Stimulated activated naive B cell treated with anti-CD40 and anti-IgM and Interleukin-4, amounts not matched to agents 10 μg/mL and 1 μg/mL and 100 μg/mL, for 72 hours (primary cell): ENCODE measurements at regions not wholly inside any gene's neighbourhood (a gene's known extent, or its start where the extent isn't known, plus 50 kb on each side); places are given as distances from the start of the nearest gene placed in this dataset.

Experiments used
- ATAC-seq, 2 donors: fragments of 150-1000 bp; cut with Tn5 transposase; replicated peaks; 2 replicates each; pipeline ENCODE4 v1.10.0; 2021; ENCODE audit warnings: moderate library complexity in 1 of 2
- DNase-seq: peaks from one replicate; pipeline ENCODE4 v3.0.0; 2021
- H3K27ac Mint-ChIP-seq: one replicate; pipeline ENCODE4 v1.8.0; 2022; ENCODE audit warnings: mild to moderate bottlenecking, mixed read lengths
- H3K27me3 Mint-ChIP-seq, 2 donors: one replicate each; pipeline ENCODE4 v1.8.0; 2022; ENCODE audit warnings: mixed read lengths in 2 of 2
- H3K36me3 Mint-ChIP-seq, 2 donors: one replicate each; pipeline ENCODE4 v1.8.0; 2022; ENCODE audit warnings: mixed read lengths in 2 of 2, mild to moderate bottlenecking in 1 of 2
- H3K4me1 Mint-ChIP-seq, 2 donors: one replicate each; pipeline ENCODE4 v1.8.0; 2022; ENCODE audit warnings: mixed read lengths in 2 of 2, mild to moderate bottlenecking in 1 of 2
- H3K4me3 Mint-ChIP-seq, 2 donors: one replicate each; pipeline ENCODE4 v1.8.0; 2022; ENCODE audit warnings: mild to moderate bottlenecking in 2 of 2, mixed read lengths in 2 of 2, moderate library complexity in 1 of 2
- H3K9me3 Mint-ChIP-seq, 2 donors: one replicate each; pipeline ENCODE4 v1.8.0; 2022; ENCODE audit warnings: mixed read lengths in 2 of 2, mild to moderate bottlenecking in 1 of 2

GRCh38 chr11:45444796-45445195 lies 158.7 kb upstream of the SYT13 start:
- Mint-ChIP-seq H3K9me3 (peaks cover 2 to 9% of the 10 kb centered on the region in 2 donors), H3K4me3 (no peak overlapping the region), H3K27ac (no peak overlapping the region), H3K36me3 (peaks cover 0 to 2% of the 10 kb centered on the region in 2 donors), H3K27me3 (peaks cover 13 to 22% of the 10 kb centered on the region in 2 donors), H3K4me1 (no peaks in the 10 kb centered on the region)
- ATAC-seq (peak in 1 of 2 donors; percentile 48), DNase-seq (no peak)

- H3K4me1 Mint-ChIP-seq = no peaks in the 10 kb centered on the region
- peaks cover 7 to 18% of the 10 kb centered on the region in 2 donors for H3K9me3 Mint-ChIP-seq
- no peak for DNase-seq
- H3K4me3 Mint-ChIP-seq = no peak overlapping the region
- H3K27ac Mint-ChIP-seq = no peak overlapping the region
- H3K36me3 Mint-ChIP-seq = peaks cover 0 to 5% of the 10 kb centered on the region in 2 donors
- ATAC-seq = no peak
- peaks cover 22 to 27% of the 10 kb centered on the region in 2 donors for H3K27me3 Mint-ChIP-seq
These were observed 154.0 kb upstream of the SYT13 start for GRCh38 chr11:45440111-45440510.

- no peak for ATAC-seq
- no peak overlapping the region for H3K4me3 Mint-ChIP-seq
- peaks cover 29 to 37% of the 10 kb centered on the region in 2 donors for H3K27me3 Mint-ChIP-seq
- no peaks in the 10 kb centered on the region for H3K4me1 Mint-ChIP-seq
- H3K27ac Mint-ChIP-seq = no peak overlapping the region
- DNase-seq = no peak
- H3K36me3 Mint-ChIP-seq = peaks cover 0 to 5% of the 10 kb centered on the region in 2 donors
- peaks cover 7 to 18% of the 10 kb centered on the region in 2 donors for H3K9me3 Mint-ChIP-seq
These were observed 150.8 kb upstream of the SYT13 start for GRCh38 chr11:45436966-45437365.

DNA sequence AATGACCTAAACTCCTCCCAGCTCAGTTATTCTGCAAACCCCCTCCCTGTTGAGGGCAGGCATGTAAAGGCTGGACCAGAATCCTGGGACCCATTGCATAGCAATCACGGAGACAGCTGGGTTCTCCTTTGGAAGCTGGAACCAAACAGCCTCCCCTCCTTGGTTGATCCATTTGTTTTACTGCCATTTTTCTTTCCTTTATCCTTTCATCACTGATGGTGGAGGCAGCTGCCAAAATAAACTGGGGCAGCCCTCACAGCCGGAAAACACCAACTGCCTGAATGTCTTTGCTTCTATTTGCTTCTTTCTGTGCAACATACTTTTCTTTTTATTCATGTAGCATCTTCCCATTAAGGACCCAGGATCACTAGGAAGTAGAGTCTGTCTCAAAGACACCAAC lies 150.0 kb upstream of the SYT13 start:
- Mint-ChIP-seq H3K9me3 (peaks cover 7 to 18% of the 10 kb centered on the region in 2 donors), H3K4me1 (no peaks in the 10 kb centered on the region), H3K4me3 (no peak overlapping the region), H3K27me3 (peaks cover 27 to 37% of the 10 kb centered on the region in 2 donors), H3K36me3 (peaks cover 0 to 5% of the 10 kb centered on the region in 2 donors), H3K27ac (no peak overlapping the region)
- no peak for DNase-seq
- no peak for ATAC-seq

DNA sequence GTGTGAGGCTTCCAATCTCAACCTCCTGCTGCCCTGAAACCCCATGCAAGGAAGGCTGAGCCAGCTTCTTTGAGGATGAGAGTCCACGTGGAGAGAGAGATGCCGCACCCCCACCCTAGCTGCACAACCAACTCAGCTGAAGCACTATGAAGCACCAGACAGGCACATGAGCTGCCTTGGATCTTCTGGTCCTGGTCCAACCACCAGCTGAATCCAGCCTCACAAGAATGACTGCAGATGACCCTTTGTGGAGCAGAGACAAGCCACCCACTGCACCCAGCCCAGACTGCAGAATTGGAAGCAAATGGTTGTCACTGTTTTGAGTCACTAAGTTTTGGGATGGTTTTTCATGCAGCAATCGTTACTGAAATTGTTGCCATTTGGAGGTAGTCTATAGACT lies 149.6 kb upstream of the SYT13 start:
- DNase-seq = no peak
- no peak overlapping the region for H3K27ac Mint-ChIP-seq
- H3K4me1 Mint-ChIP-seq = no peaks in the 10 kb centered on the region
- peaks cover 23 to 37% of the 10 kb centered on the region in 2 donors for H3K27me3 Mint-ChIP-seq
- H3K36me3 Mint-ChIP-seq = peaks cover 0 to 5% of the 10 kb centered on the region in 2 donors
- ATAC-seq = no peak
- no peak overlapping the region for H3K4me3 Mint-ChIP-seq
- H3K9me3 Mint-ChIP-seq = peaks cover 7 to 16% of the 10 kb centered on the region in 2 donors

DNA sequence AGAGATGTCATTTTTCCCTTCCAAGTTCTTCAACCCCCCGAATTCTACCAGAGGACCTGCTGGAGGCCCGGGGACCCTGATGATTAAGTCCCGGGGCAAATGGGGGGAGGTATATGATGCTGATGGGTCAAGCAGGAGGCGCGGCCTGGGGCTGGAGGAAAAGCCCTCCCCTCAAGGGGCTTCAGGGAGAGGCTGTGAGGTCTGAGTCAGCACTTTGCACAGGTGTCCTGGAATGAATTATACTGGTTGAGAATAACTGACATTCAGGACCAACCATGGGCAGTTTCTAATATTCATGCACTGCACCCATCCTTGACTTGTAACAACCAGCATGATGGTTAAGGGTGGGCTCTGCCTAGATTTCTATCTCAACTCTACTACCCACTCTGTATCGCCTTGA lies 146.8 kb upstream of the SYT13 start:
- Mint-ChIP-seq H3K27me3 (peaks cover 35 to 53% of the 10 kb centered on the region in 2 donors), H3K9me3 (peaks cover 1 to 4% of the 10 kb centered on the region in 2 donors), H3K36me3 (no peaks in the 10 kb centered on the region), H3K4me3 (no peak overlapping the region), H3K27ac (no peak overlapping the region), H3K4me1 (no peaks in the 10 kb centered on the region)
- no peak for DNase-seq
- ATAC-seq = no peak

DNA sequence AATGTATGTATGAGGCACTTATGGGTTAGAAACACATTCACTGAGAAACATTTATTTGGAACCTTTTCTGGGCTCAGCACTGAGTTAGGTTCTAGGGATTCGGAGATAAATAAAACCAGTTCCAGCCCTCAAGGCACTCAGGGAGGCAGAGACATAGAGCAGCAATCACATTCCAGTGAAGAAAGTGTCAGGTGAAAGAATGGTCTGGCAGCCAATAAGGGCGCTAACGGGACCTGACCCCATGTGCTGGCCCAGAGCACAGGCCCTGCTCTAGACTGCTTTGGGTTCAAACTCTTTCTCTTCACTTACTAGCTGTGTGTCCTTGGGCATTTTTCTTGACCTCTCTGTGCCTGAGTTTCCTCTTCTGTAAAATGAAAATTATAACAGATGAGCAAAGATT lies 146.0 kb upstream of the SYT13 start:
- ATAC-seq (no peak), DNase-seq (no peak)
- Mint-ChIP-seq H3K27ac (no peak overlapping the region), H3K4me1 (no peaks in the 10 kb centered on the region), H3K27me3 (peaks cover 35 to 53% of the 10 kb centered on the region in 2 donors), H3K36me3 (no peaks in the 10 kb centered on the region), H3K9me3 (peaks cover 1 to 4% of the 10 kb centered on the region in 2 donors), H3K4me3 (no peak overlapping the region)

DNA sequence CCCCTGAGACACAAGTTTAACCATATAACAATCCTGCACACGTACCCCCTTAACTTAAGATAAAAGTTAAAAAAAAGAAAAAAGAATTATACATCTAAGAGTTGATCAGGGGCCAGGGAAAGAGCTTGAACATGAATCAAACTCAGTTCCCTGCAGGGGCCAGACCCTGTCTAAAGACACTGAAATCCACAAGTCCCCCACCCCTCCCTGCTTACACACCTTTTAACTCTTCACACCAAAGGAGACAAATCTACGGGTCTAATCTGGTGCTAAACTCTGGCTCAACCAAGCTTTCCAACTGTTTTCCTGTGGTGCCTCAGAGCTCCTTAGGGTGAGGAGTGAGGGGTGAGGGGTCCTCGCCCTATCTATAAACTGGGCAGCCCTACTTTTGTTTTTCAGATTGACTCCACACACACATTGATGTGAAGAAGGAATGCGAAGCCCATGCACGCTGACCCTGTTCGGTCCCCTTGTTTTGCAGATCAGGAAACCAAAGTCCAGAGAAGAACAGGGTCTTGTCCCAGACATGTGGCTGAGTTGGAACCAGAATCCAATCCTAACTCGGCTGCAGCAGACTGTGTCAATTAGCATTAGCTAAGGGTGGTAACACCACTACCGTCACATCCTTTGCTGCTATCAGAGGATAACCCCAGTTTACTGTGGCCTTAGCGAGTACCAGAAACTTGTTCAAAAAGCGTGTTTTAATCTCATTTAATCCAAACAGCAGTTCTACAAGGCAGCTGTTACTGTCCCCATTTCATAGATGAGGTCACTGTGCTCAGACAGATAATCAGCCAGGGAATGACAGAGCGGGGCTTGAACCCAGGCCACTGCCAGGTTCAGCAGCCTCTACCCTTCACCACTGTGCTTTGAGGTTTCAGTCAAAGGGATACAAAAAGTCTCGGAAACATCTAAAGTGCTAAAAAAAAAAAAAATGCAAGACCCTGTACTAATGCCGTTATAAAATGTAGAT lies 145.2 kb upstream of the SYT13 start:
- H3K36me3 Mint-ChIP-seq = no peaks in the 10 kb centered on the region
- no peak for ATAC-seq
- no peak for DNase-seq
- H3K27me3 Mint-ChIP-seq = peaks cover 38 to 58% of the 10 kb centered on the region in 2 donors
- peaks cover 1 to 3% of the 10 kb centered on the region in 2 donors for H3K9me3 Mint-ChIP-seq
- no peak overlapping the region for H3K4me3 Mint-ChIP-seq
- H3K27ac Mint-ChIP-seq = no peak overlapping the region
- H3K4me1 Mint-ChIP-seq = no peaks in the 10 kb centered on the region

DNA sequence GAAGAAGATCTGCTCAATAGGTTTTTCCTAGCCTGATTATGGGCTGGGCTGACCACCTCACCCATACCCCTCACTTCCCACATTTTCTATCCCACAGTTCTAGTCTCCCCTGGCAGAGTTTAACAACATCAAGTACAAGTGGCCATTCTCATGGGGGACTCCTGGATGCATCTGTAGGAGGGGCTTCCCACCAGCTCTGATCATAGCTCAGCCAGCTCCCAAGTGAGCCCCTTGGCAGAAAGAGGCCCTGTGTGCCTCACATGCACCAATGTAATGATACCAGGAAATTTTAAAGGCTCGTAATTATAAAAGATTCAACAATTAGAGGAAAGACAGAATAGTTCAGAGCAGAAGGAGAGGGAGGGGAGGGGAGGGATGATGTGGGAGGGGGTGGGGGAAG lies 144.2 kb upstream of the SYT13 start:
- Mint-ChIP-seq H3K4me1 (no peaks in the 10 kb centered on the region), H3K4me3 (no peak overlapping the region), H3K9me3 (no peaks in the 10 kb centered on the region), H3K27me3 (peaks cover 33 to 53% of the 10 kb centered on the region in 2 donors), H3K27ac (no peak overlapping the region), H3K36me3 (no peaks in the 10 kb centered on the region)
- DNase-seq = no peak
- ATAC-seq = no peak

- H3K9me3 Mint-ChIP-seq = no peaks in the 10 kb centered on the region
- DNase-seq (no peak), ATAC-seq (no peak)
- H3K27ac Mint-ChIP-seq = no peak overlapping the region
- H3K4me1 Mint-ChIP-seq = no peaks in the 10 kb centered on the region
- no peak overlapping the region for H3K4me3 Mint-ChIP-seq
- H3K36me3 Mint-ChIP-seq = no peaks in the 10 kb centered on the region
- H3K27me3 Mint-ChIP-seq = peaks cover 35 to 46% of the 10 kb centered on the region in 2 donors
These were observed 143.6 kb upstream of the SYT13 start for GRCh38 chr11:45429719-45430118.

- Mint-ChIP-seq H3K4me3 (no peak overlapping the region), H3K4me1 (no peaks in the 10 kb centered on the region), H3K9me3 (no peaks in the 10 kb centered on the region), H3K36me3 (no peaks in the 10 kb centered on the region), H3K27ac (no peak overlapping the region), H3K27me3 (peaks cover 40 to 45% of the 10 kb centered on the region in 2 donors)
- DNase-seq = no peak
- ATAC-seq = no peak
These were observed 142.5 kb upstream of the SYT13 start for GRCh38 chr11:45428541-45429230.

- DNase-seq (no peak), ATAC-seq (no peak)
- Mint-ChIP-seq H3K9me3 (no peaks in the 10 kb centered on the region), H3K4me3 (no peak overlapping the region), H3K27ac (no peak overlapping the region), H3K4me1 (no peaks in the 10 kb centered on the region), H3K36me3 (no peaks in the 10 kb centered on the region), H3K27me3 (peaks cover 41 to 44% of the 10 kb centered on the region in 2 donors)
These were observed 142.0 kb upstream of the SYT13 start for GRCh38 chr11:45428116-45428515.

GRCh38 chr11:45424411-45425180 lies 138.5 kb upstream of the SYT13 start:
- Mint-ChIP-seq H3K27ac (no peak overlapping the region), H3K4me1 (no peaks in the 10 kb centered on the region), H3K9me3 (no peaks in the 10 kb centered on the region), H3K4me3 (no peak overlapping the region), H3K36me3 (no peaks in the 10 kb centered on the region), H3K27me3 (peaks cover 47 to 48% of the 10 kb centered on the region in 2 donors)
- DNase-seq (no peak), ATAC-seq (no peak)

GRCh38 chr11:45423475-45424120 lies 137.5 kb upstream of the SYT13 start:
- Mint-ChIP-seq H3K9me3 (peaks cover 1 to 3% of the 10 kb centered on the region in 2 donors), H3K27ac (no peak overlapping the region), H3K36me3 (no peaks in the 10 kb centered on the region), H3K4me1 (no peaks in the 10 kb centered on the region), H3K27me3 (peaks cover 39 to 40% of the 10 kb centered on the region in 2 donors), H3K4me3 (no peak overlapping the region)
- ATAC-seq (no peak), DNase-seq (no peak)
